ENCODE measurements at regions not wholly inside any gene's neighbourhood (a gene's known extent, or its start where the extent isn't known, plus 50 kb on each side); places are given as distances from the start of the nearest gene placed in this dataset.
A peak's percentile ranks its signal among the peaks of the same experiment; 100 is the strongest.

- DNase-seq (ENCODE audit: low read depth, low spot score), result no peak
Measured at GRCh38 chr19:29323440-29324290, 110.7 kb upstream of the UQCRFS1 start.

GRCh38 chr19:29324291-29324680 lies 111.3 kb upstream of the UQCRFS1 start:
- DNase-seq (ENCODE audit: low read depth, low spot score), result no peak

- no peak for DNase-seq (ENCODE audit: low read depth, low spot score)
Measured at GRCh38 chr19:29324717-29325116, 111.8 kb upstream of the UQCRFS1 start.

GRCh38 chr19:29325241-29325975 lies 112.5 kb upstream of the UQCRFS1 start:
- no peak for DNase-seq (ENCODE audit: low read depth, low spot score)

GRCh38 chr19:29326351-29326750 lies 113.4 kb upstream of the UQCRFS1 start:
- no peak for DNase-seq (ENCODE audit: low read depth, low spot score)

GRCh38 chr19:29326849-29327840 lies 114.2 kb upstream of the UQCRFS1 start:
- DNase-seq (ENCODE audit: low read depth, low spot score), result no peak

GRCh38 chr19:29328586-29328985 lies 115.6 kb upstream of the UQCRFS1 start:
- DNase-seq (ENCODE audit: low read depth, low spot score), result no peak

GRCh38 chr19:29329460-29330134 lies 116.6 kb upstream of the UQCRFS1 start:
- peak; percentile 16 for DNase-seq (ENCODE audit: low read depth, low spot score)

GRCh38 chr19:29336425-29336824 lies 123.5 kb upstream of the UQCRFS1 start:
- no peak for DNase-seq (ENCODE audit: low read depth, low spot score)

GRCh38 chr19:29337029-29337428 lies 124.1 kb upstream of the UQCRFS1 start:
- no peak for DNase-seq (ENCODE audit: low read depth, low spot score)

GRCh38 chr19:29338480-29338879 lies 125.5 kb upstream of the UQCRFS1 start:
- no peak for DNase-seq (ENCODE audit: low read depth, low spot score)

- no peak for DNase-seq (ENCODE audit: low read depth, low spot score)
Measured at GRCh38 chr19:29342721-29343120, 129.8 kb upstream of the UQCRFS1 start.

GRCh38 chr19:29364224-29364726 lies 151.3 kb upstream of the UQCRFS1 start:
- no peak for DNase-seq (ENCODE audit: low read depth, low spot score)

GRCh38 chr19:29364999-29365398 lies 152.0 kb upstream of the UQCRFS1 start:
- no peak for DNase-seq (ENCODE audit: low read depth, low spot score)

- DNase-seq (ENCODE audit: low read depth, low spot score), result no peak
Measured at GRCh38 chr19:29365836-29366417, 153.0 kb upstream of the UQCRFS1 start.

- DNase-seq (ENCODE audit: low read depth, low spot score), result no peak
Measured at GRCh38 chr19:29366757-29367156, 153.8 kb upstream of the UQCRFS1 start.

- DNase-seq (ENCODE audit: low read depth, low spot score), result no peak
Measured at GRCh38 chr19:29367791-29368222, 154.9 kb upstream of the UQCRFS1 start.

GRCh38 chr19:29370276-29370675 lies 155.5 kb upstream of the VSTM2B start:
- DNase-seq (ENCODE audit: low read depth, low spot score), result no peak

- DNase-seq (ENCODE audit: low read depth, low spot score), result no peak
Measured at GRCh38 chr19:29371251-29372090, 154.3 kb upstream of the VSTM2B start.

GRCh38 chr19:29372091-29372415 lies 153.7 kb upstream of the VSTM2B start:
- DNase-seq (ENCODE audit: low read depth, low spot score), result no peak

Data from astrocyte of the hippocampus (primary cell).